ENCODE measurements at regions not wholly inside any gene's neighbourhood (a gene's known extent, or its start where the extent isn't known, plus 50 kb on each side); places are given as distances from the start of the nearest gene placed in this dataset.

DNA sequence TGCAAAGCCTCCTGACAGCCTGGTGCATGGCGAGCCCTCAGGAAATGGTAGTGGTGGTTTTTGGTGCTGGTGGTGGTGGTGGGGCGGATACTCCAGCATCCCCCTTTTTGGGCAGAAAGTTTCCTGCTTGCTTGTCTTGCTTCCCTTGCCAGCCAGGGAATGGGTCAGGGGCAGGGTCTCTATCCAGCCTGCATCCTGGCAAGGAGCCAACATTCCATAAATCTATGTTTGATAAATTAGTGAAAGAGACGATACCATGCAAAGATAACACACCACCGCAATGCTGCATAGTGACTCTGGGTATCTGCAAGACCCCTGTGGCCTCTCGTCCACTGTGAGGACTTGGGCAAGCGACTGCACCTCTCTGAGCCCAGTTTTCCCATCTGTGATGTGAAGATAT lies 246.2 kb downstream of the LRFN2 start:
- H3K27me3 ChIP-seq, result peaks cover 0 to 19% of the 10 kb centered on the region in 2 donors
- DNase-seq (no peak), ATAC-seq (no peak)
- no peaks in the 10 kb centered on the region for H3K4me1 ChIP-seq
- H3K9me3 ChIP-seq, result no peaks in the 10 kb centered on the region
- intact Hi-C loops (cut with DNase I), result no loop called here
- no peak overlapping the region for H3K27ac ChIP-seq
- H3K4me3 ChIP-seq, result no peak overlapping the region
- TF ChIP-seq, protein P1, sequence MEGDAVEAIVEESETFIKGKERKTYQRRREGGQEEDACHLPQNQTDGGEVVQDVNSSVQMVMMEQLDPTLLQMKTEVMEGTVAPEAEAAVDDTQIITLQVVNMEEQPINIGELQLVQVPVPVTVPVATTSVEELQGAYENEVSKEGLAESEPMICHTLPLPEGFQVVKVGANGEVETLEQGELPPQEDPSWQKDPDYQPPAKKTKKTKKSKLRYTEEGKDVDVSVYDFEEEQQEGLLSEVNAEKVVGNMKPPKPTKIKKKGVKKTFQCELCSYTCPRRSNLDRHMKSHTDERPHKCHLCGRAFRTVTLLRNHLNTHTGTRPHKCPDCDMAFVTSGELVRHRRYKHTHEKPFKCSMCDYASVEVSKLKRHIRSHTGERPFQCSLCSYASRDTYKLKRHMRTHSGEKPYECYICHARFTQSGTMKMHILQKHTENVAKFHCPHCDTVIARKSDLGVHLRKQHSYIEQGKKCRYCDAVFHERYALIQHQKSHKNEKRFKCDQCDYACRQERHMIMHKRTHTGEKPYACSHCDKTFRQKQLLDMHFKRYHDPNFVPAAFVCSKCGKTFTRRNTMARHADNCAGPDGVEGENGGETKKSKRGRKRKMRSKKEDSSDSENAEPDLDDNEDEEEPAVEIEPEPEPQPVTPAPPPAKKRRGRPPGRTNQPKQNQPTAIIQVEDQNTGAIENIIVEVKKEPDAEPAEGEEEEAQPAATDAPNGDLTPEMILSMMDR (IDR thresholded peaks at IDR 0.05), result no peak
- H3K36me3 ChIP-seq, result no peaks in the 10 kb centered on the region

DNA sequence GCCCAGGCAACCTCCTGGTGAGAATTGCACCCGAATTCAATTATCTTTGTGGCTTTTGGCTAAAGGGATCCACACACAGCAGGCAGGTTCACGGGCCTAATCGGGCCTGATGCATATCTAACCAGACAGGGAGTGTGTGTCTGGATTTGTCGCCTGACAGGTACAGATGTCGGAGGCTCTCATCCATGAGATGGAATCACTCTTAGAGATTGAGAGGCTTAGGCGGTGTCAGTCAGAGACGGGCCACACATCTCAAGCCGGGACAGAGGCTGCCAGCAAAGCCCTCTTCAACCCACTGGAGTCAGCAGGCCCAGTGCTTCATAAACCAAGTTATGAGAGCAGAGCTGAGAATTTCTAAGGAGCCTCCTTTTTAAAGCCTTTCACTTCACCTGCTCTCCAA lies 247.0 kb downstream of the LRFN2 start:
- Histone ChIP-seq H3K27me3 (peaks cover 0 to 19% of the 10 kb centered on the region in 2 donors), H3K36me3 (no peaks in the 10 kb centered on the region), H3K4me3 (no peak overlapping the region), H3K9me3 (no peaks in the 10 kb centered on the region), H3K27ac (no peak overlapping the region), H3K4me1 (no peaks in the 10 kb centered on the region)
- DNase-seq (no peak), ATAC-seq (no peak)
- TF ChIP-seq, protein P1 (IDR thresholded peaks at IDR 0.05), result no peak
- intact Hi-C loops (cut with DNase I), result no loop called here

DNA sequence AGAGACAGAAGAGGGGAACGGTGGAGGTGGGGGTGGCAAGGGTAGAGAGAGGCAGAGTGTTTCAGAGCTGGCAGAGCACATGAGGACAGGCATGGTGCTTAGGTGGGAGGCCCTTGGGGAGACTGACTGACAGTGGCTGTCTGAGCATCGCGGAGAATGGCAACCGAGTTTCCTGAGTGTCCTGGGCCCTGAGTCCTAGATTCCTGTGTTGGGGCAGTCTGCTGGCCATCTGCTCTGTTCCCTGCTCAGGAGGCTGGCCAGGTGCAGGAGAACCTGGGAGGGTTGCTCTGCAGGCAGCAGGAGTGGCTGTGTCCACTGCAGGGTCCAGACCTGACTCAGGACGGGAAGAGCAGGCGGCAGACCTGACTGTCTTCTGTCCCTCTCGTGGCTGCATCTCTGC lies 248.9 kb downstream of the LRFN2 start:
- H3K4me1 ChIP-seq, result no peaks in the 10 kb centered on the region
- no peak for DNase-seq
- TF ChIP-seq, protein P1 (IDR thresholded peaks at IDR 0.05), result no peak
- H3K27ac ChIP-seq, result no peak overlapping the region
- H3K4me3 ChIP-seq, result no peak overlapping the region
- ATAC-seq, result no peak
- intact Hi-C loops (cut with DNase I), result no loop called here
- peaks cover 0 to 19% of the 10 kb centered on the region in 2 donors for H3K27me3 ChIP-seq
- H3K36me3 ChIP-seq, result no peaks in the 10 kb centered on the region
- H3K9me3 ChIP-seq, result no peaks in the 10 kb centered on the region

DNA sequence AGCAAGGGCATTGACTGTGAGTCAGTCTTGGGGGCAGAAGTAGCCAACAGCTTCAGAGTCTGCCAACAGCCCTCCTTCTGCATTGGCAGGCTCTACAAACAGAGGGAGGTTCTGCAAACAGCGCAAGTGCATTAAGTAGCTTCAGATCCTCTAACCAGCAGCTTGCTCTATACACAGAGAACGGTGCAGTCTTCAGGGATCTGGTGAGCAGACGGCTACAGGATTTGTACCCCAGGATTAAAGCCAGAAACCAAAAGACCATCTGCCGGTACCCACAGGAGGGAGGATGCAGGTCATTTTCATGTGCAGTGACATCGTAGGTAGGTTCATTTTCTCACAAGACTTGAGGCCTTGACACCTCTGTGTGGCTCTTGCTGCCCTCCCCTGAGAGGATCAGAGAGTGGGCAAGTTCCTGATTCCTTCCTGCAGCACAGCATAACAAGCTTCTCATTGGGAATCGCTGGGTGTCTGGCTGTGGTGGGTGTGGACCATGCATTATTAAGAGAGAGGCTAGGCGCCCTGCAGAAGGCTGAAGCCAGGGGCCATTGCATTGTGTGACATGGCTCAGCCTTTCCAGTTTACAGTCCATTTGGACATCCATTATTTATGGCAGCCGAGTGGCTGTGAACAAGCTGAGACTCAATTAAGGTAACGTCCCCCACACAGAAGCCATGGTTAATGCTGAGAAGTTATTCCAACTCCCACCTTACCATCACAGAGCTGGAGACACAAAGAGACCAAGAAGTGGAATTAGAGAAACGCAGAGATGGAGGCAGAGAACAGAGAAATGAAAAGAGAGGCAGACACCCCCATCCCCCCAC lies 250.0 kb downstream of the LRFN2 start:
- H3K27me3 ChIP-seq, result peaks cover 0 to 30% of the 10 kb centered on the region in 2 donors
- TF ChIP-seq, protein P1 (IDR thresholded peaks at IDR 0.05), result no peak
- no peak overlapping the region for H3K27ac ChIP-seq
- ATAC-seq, result no peak
- DNase-seq, result no peak
- no peaks in the 10 kb centered on the region for H3K9me3 ChIP-seq
- no peaks in the 10 kb centered on the region for H3K36me3 ChIP-seq
- intact Hi-C loops (cut with DNase I), result no loop called here
- H3K4me3 ChIP-seq, result no peak overlapping the region
- no peaks in the 10 kb centered on the region for H3K4me1 ChIP-seq

DNA sequence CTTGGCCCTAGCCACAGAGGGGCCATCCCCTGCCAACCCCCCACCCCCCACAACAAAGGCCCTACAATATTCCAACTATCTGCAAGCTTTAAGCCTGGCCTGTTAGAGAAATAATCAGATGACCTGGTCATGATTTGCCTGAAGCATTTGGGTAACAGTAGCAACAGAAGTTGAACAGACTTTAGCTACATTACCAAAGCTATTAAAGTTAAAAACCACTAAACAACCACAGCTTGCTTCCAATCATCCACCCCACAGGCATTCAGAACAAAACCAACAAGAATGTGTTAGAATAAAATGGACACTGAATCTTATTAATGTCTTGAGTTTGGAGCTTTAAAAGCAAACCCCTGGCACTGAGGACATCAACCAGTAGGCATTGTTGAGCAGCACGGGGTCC lies 250.9 kb downstream of the LRFN2 start:
- H3K36me3 ChIP-seq, result no peaks in the 10 kb centered on the region
- intact Hi-C loops (cut with DNase I), result no loop called here

More for the DNA sequence above, 250.9 kb downstream of the LRFN2 start:
- TF ChIP-seq, protein P1 (IDR thresholded peaks at IDR 0.05), result no peak
- Histone ChIP-seq H3K4me1 (no peaks in the 10 kb centered on the region), H3K4me3 (no peak overlapping the region), H3K27me3 (peaks cover 0 to 38% of the 10 kb centered on the region in 2 donors), H3K9me3 (no peaks in the 10 kb centered on the region), H3K27ac (no peak overlapping the region)
- DNase-seq (no peak), ATAC-seq (no peak)
